Inferior parietal cortex (tissue), 1 donor: ENCODE measurements at regions not wholly inside any gene's neighbourhood (a gene's known extent, or its start where the extent isn't known, plus 50 kb on each side); places are given as distances from the start of the nearest gene placed in this dataset.
A peak's percentile ranks its signal among the peaks of the same experiment; 100 is the strongest.

Experiments
- DNase-seq: peaks from one replicate; pipeline ENCODE4 v3.0.0-alpha.2; 2016; ENCODE audit errors: extremely low spot score

- DNase-seq = no peak
These were observed 389.6 kb downstream of the LRIG3 start for GRCh38 chr12:58530742-58531062.

GRCh38 chr12:58532855-58533608 lies 387.3 kb downstream of the LRIG3 start:
- DNase-seq = no peak

- DNase-seq = no peak
These were observed 386.7 kb downstream of the LRIG3 start for GRCh38 chr12:58533652-58534051.

GRCh38 chr12:58537278-58537677 lies 383.0 kb downstream of the LRIG3 start:
- DNase-seq = peak; percentile 38

- no peak for DNase-seq
These were observed 381.0 kb downstream of the LRIG3 start for GRCh38 chr12:58539295-58539694.

- peak; percentile 75 for DNase-seq
These were observed 379.6 kb downstream of the LRIG3 start for GRCh38 chr12:58540480-58541299.

GRCh38 chr12:58541300-58541690 lies 379.0 kb downstream of the LRIG3 start:
- no peak for DNase-seq

GRCh38 chr12:58544281-58544680 lies 376.0 kb downstream of the LRIG3 start:
- no peak for DNase-seq

- no peak for DNase-seq
These were observed 373.1 kb downstream of the LRIG3 start for GRCh38 chr12:58547217-58547616.

GRCh38 chr12:58548801-58549200 lies 371.5 kb downstream of the LRIG3 start:
- no peak for DNase-seq

- DNase-seq = no peak
These were observed 365.7 kb downstream of the LRIG3 start for GRCh38 chr12:58554522-58555157.

GRCh38 chr12:58557171-58557570 lies 363.1 kb downstream of the LRIG3 start:
- DNase-seq = no peak

GRCh38 chr12:58557661-58558060 lies 362.6 kb downstream of the LRIG3 start:
- no peak for DNase-seq

GRCh38 chr12:58563621-58564020 lies 356.7 kb downstream of the LRIG3 start:
- no peak for DNase-seq

GRCh38 chr12:58564721-58565120 lies 355.6 kb downstream of the LRIG3 start:
- no peak for DNase-seq

- DNase-seq = no peak
These were observed 353.7 kb downstream of the LRIG3 start for GRCh38 chr12:58566599-58566998.

GRCh38 chr12:58567189-58567588 lies 353.1 kb downstream of the LRIG3 start:
- DNase-seq = no peak

GRCh38 chr12:58570411-58570810 lies 349.9 kb downstream of the LRIG3 start:
- no peak for DNase-seq

GRCh38 chr12:58575256-58575655 lies 345.0 kb downstream of the LRIG3 start:
- peak; percentile 6 for DNase-seq

GRCh38 chr12:58576081-58576480 lies 344.2 kb downstream of the LRIG3 start:
- no peak for DNase-seq

GRCh38 chr12:58576916-58577315 lies 343.4 kb downstream of the LRIG3 start:
- no peak for DNase-seq

GRCh38 chr12:58580095-58580494 lies 340.2 kb downstream of the LRIG3 start:
- no peak for DNase-seq

- no peak for DNase-seq
These were observed 336.8 kb downstream of the LRIG3 start for GRCh38 chr12:58583529-58583928.
